GM23338 (cell line): ENCODE measurements at regions not wholly inside any gene's neighbourhood (a gene's known extent, or its start where the extent isn't known, plus 50 kb on each side); places are given as distances from the start of the nearest gene placed in this dataset.
A peak's percentile ranks its signal among the peaks of the same experiment; 100 is the strongest.

Source experiments
- ATAC-seq: fragments of 200-7000 bp; cut with Tn5 transposase; 3 replicates; pipeline ENCODE4 v1.9.1; 2020
- DNase-seq: peaks from one replicate; pipeline ENCODE4 v3.0.0-alpha.2; 2015; ENCODE audit warnings: low spot score
- H2AFZ ChIP-seq: fragments of 200-600 bp; sonication (generic); 2 replicates; pipeline ENCODE4 v1.8.0; 2016; ENCODE audit warnings: antibody characterized with exemption, mild to moderate bottlenecking, moderate library complexity
- H3F3A ChIP-seq: fragments of 200-600 bp; sonication (generic); replicated peaks from 2 replicates; pipeline ENCODE4 v1.8.0; 2017; ENCODE audit warnings: antibody characterized with exemption, mixed run types, low read depth
- H3K27ac ChIP-seq: fragments of 200-600 bp; sonication (generic); 2 replicates; pipeline ENCODE4 v1.6.1; 2016; ENCODE audit warnings: low read depth
- H3K27me3 ChIP-seq: fragments of 200-600 bp; sonication (generic); 2 replicates; pipeline ENCODE4 v1.8.0; 2016; ENCODE audit warnings: mild to moderate bottlenecking, mixed run types, moderate library complexity; ENCODE audit not compliant: insufficient read depth
- H3K36me3 ChIP-seq: fragments of 200-600 bp; sonication (generic); 2 replicates; pipeline ENCODE4 v1.8.0; 2016; ENCODE audit warnings: mild to moderate bottlenecking; ENCODE audit not compliant: insufficient read depth
- H3K4me1 ChIP-seq: fragments of 200-600 bp; sonication (generic); 2 replicates; pipeline ENCODE4 v1.8.0; 2016; ENCODE audit warnings: mild to moderate bottlenecking, moderate library complexity; ENCODE audit not compliant: insufficient read depth
- H3K4me2 ChIP-seq: fragments of 200-600 bp; sonication (generic); 2 replicates; pipeline ENCODE4 v1.7.1; 2017; ENCODE audit warnings: mixed run types
- H3K4me3 ChIP-seq: fragments of 200-600 bp; sonication (generic); 2 replicates; pipeline ENCODE4 v1.6.1; 2016; ENCODE audit warnings: mixed run types
- H3K79me2 ChIP-seq: fragments of 200-600 bp; sonication (generic); replicated peaks from 2 replicates; pipeline ENCODE4 v1.8.0; 2017; ENCODE audit warnings: mild to moderate bottlenecking; ENCODE audit not compliant: insufficient read depth
- H3K9me2 ChIP-seq: fragments of 200-600 bp; sonication (generic); 2 replicates; pipeline ENCODE4 v1.8.0; 2017; ENCODE audit not compliant: insufficient read depth
- H4K20me1 ChIP-seq: fragments of 200-600 bp; sonication (generic); replicated peaks from 2 replicates; pipeline ENCODE4 v1.8.0; 2017; ENCODE audit warnings: mild to moderate bottlenecking; ENCODE audit not compliant: insufficient read depth
- H3K27ac Mint-ChIP-seq: 2 replicates; pipeline ENCODE4 v1.8.0; 2020; ENCODE audit warnings: inconsistent platforms, mild to moderate bottlenecking, moderate library complexity, mixed read lengths
- H3K27me3 Mint-ChIP-seq: 3 replicates; pipeline ENCODE4 v1.8.0; 2022; ENCODE audit warnings: low read depth, mild to moderate bottlenecking, moderate library complexity, mixed read lengths, inconsistent platforms; ENCODE audit not compliant: insufficient read depth, poor library complexity
- H3K36me3 Mint-ChIP-seq: 3 replicates; pipeline ENCODE4 v1.8.0; 2021; ENCODE audit warnings: low read depth, mild to moderate bottlenecking, inconsistent platforms, moderate library complexity, mixed read lengths
- H3K4me1 Mint-ChIP-seq: 3 replicates; pipeline ENCODE4 v1.8.0; 2020; ENCODE audit warnings: mild to moderate bottlenecking, inconsistent platforms, mixed read lengths
- H3K4me3 Mint-ChIP-seq: 3 replicates; pipeline ENCODE4 v1.8.0; 2021; ENCODE audit warnings: moderate library complexity, mild to moderate bottlenecking, inconsistent platforms, mixed read lengths
- H3K9me3 Mint-ChIP-seq: 3 replicates; pipeline ENCODE4 v1.8.0; 2020; ENCODE audit warnings: moderate library complexity, mild to moderate bottlenecking, inconsistent platforms, mixed read lengths
- EZH2 ChIP-seq: fragments of 200-600 bp; sonication (generic); IDR thresholded peaks from one replicate; pipeline ENCODE4 v1.8.0; 2017; ENCODE audit warnings: antibody characterized with exemption, mild to moderate bottlenecking, low read depth; ENCODE audit not compliant: unreplicated experiment
- JUNB ChIP-seq: IDR thresholded peaks from one replicate; pipeline ENCODE4 v1.6.1; 2016; ENCODE audit warnings: antibody characterized with exemption; ENCODE audit not compliant: unreplicated experiment
- NANOG ChIP-seq: IDR thresholded peaks from 2 replicates; pipeline ENCODE4 v1.6.1; 2016; ENCODE audit warnings: antibody characterized with exemption, borderline replicate concordance
- ZNF331 ChIP-seq: fragments of 250-450 bp; sonication (Bioruptor Pico); IDR thresholded peaks from 2 replicates; pipeline ENCODE4 v1.5.0; 2020; ENCODE audit warnings: low read depth, mild to moderate bottlenecking, moderate library complexity
- TF ChIP-seq, protein P1 (sequence below), 2 experiments: fragments of 200-600 bp in 1 of 2; sonication (generic) in 1 of 2; conservative IDR thresholded peaks; 2 replicates each; pipeline versions ENCODE4 v1.5.1 to v1.6.1; 2016 to 2017; ENCODE audit warnings: antibody characterized with exemption in 2 of 2, low read depth in 2 of 2, mild to moderate bottlenecking in 2 of 2, moderate library complexity in 1 of 2
- TF ChIP-seq, protein P2 (sequence below): IDR thresholded peaks from one replicate; pipeline ENCODE4 v1.6.1; 2018; ENCODE audit warnings: antibody characterized with exemption; ENCODE audit not compliant: unreplicated experiment

DNA sequence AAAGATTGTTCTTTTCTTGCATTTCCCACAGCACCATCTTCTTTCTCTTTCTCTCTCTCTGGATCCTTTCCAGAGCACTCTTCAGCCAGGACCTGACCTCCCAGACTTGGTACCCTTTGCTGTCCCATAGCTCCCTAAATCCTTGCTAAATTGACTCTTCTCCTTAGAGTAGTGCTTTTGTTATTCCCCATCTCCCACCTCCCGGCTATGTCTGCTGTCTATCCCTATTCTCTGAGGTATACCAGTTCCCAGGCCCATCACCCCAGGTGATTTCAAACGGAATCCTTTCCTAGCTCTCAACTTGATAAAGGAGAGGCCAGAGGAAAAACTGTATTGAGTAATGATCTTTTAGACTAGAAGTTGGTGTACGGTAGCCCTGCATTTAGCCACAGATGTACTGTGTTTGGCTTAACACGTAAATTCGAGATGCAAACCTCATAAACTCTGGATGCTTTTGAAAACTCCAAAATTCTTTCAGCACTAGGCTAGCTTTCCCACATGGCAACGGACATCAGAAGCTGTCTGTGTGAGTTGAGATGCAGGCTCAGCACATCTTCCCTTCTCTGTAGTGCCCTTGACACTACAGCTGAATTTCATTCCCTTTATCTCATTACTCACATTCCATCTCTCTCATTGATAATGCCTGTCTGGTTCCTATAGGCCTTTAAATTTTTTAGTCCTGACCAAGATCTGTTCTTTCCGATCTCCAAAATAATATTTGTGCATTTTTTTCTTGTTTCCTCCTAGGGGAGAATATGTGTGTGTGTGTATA is 320.8 kb upstream of the ITGA1 start:
- ATAC-seq: peak; percentile 81
- Histone ChIP-seq H3K36me3 (no peaks in the 10 kb centered on the region), H3K4me1 (no peaks in the 10 kb centered on the region; the same call in 1 of the 2 replicates), H3K27ac (no peak overlapping the region), H3F3A (no peaks in the 10 kb centered on the region), H3K9me2 (peaks cover 5% of the 10 kb centered on the region; the same call in 1 of the 2 replicates), H3K4me3 (no peak overlapping the region), H3K27me3 (no peaks in the 10 kb centered on the region), H3K4me2 (no peak overlapping the region), H3K79me2 (no peaks in the 10 kb centered on the region), H4K20me1 (no peaks in the 10 kb centered on the region), H2AFZ (no peak overlapping the region; the same call in 1 of the 2 replicates)
- no peak overlapping the region for H3K4me3 Mint-ChIP-seq
- no peaks in the 10 kb centered on the region for H3K9me3 Mint-ChIP-seq
- DNase-seq: peak; percentile 3
- no peak overlapping the region for H3K27ac Mint-ChIP-seq
- peaks cover 9% of the 10 kb centered on the region; the same call in 1 of the 3 replicates for H3K4me1 Mint-ChIP-seq
- TF ChIP-seq, protein P1, sequence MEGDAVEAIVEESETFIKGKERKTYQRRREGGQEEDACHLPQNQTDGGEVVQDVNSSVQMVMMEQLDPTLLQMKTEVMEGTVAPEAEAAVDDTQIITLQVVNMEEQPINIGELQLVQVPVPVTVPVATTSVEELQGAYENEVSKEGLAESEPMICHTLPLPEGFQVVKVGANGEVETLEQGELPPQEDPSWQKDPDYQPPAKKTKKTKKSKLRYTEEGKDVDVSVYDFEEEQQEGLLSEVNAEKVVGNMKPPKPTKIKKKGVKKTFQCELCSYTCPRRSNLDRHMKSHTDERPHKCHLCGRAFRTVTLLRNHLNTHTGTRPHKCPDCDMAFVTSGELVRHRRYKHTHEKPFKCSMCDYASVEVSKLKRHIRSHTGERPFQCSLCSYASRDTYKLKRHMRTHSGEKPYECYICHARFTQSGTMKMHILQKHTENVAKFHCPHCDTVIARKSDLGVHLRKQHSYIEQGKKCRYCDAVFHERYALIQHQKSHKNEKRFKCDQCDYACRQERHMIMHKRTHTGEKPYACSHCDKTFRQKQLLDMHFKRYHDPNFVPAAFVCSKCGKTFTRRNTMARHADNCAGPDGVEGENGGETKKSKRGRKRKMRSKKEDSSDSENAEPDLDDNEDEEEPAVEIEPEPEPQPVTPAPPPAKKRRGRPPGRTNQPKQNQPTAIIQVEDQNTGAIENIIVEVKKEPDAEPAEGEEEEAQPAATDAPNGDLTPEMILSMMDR (conservative IDR thresholded peaks at IDR 0.05; ENCODE audit: low read depth in 2 of 2): no peak
- no peaks in the 10 kb centered on the region for H3K36me3 Mint-ChIP-seq
- H3K27me3 Mint-ChIP-seq: no peaks in the 10 kb centered on the region

DNA sequence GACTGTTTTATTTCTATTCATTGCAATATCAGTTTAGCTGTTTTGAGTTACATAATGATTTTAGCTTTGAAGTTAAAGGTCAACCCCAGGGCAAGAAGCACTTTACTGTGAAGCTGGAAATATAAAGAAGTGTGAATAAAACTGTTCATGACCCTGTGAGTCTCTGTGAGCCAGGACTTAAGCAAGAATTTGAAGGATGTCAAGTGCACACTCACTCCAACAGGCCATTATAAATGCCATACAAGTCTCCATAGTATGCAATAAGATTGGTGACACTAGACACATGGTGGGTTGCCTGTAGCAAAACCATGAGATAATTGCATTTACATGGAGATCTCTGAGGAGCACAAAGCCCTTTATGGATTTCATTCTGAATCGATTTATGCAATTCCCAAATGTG is 318.7 kb upstream of the ITGA1 start:
- no peaks in the 10 kb centered on the region for H3K9me3 Mint-ChIP-seq
- peaks cover 9% of the 10 kb centered on the region; the same call in 1 of the 3 replicates for H3K4me1 Mint-ChIP-seq
- ATAC-seq: no peak
- Histone ChIP-seq H3K9me2 (peaks cover 5% of the 10 kb centered on the region; the same call in 1 of the 2 replicates), H3K4me3 (no peak overlapping the region), H4K20me1 (no peaks in the 10 kb centered on the region), H3K27ac (no peak overlapping the region), H3K79me2 (no peaks in the 10 kb centered on the region), H3K27me3 (no peaks in the 10 kb centered on the region), H3K4me2 (no peak overlapping the region), H2AFZ (no peak overlapping the region), H3K36me3 (no peaks in the 10 kb centered on the region), H3K4me1 (no peaks in the 10 kb centered on the region; the same call in 1 of the 2 replicates), H3F3A (no peaks in the 10 kb centered on the region)
- no peak overlapping the region for H3K27ac Mint-ChIP-seq
- no peaks in the 10 kb centered on the region for H3K27me3 Mint-ChIP-seq
- no peaks in the 10 kb centered on the region for H3K36me3 Mint-ChIP-seq
- no peak overlapping the region for H3K4me3 Mint-ChIP-seq
- DNase-seq: no peak
- TF ChIP-seq, protein P2, sequence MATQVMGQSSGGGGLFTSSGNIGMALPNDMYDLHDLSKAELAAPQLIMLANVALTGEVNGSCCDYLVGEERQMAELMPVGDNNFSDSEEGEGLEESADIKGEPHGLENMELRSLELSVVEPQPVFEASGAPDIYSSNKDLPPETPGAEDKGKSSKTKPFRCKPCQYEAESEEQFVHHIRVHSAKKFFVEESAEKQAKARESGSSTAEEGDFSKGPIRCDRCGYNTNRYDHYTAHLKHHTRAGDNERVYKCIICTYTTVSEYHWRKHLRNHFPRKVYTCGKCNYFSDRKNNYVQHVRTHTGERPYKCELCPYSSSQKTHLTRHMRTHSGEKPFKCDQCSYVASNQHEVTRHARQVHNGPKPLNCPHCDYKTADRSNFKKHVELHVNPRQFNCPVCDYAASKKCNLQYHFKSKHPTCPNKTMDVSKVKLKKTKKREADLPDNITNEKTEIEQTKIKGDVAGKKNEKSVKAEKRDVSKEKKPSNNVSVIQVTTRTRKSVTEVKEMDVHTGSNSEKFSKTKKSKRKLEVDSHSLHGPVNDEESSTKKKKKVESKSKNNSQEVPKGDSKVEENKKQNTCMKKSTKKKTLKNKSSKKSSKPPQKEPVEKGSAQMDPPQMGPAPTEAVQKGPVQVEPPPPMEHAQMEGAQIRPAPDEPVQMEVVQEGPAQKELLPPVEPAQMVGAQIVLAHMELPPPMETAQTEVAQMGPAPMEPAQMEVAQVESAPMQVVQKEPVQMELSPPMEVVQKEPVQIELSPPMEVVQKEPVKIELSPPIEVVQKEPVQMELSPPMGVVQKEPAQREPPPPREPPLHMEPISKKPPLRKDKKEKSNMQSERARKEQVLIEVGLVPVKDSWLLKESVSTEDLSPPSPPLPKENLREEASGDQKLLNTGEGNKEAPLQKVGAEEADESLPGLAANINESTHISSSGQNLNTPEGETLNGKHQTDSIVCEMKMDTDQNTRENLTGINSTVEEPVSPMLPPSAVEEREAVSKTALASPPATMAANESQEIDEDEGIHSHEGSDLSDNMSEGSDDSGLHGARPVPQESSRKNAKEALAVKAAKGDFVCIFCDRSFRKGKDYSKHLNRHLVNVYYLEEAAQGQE: no peak
- TF ChIP-seq, protein P1 (conservative IDR thresholded peaks at IDR 0.05; ENCODE audit: low read depth in 2 of 2): no peak
- TF ChIP-seq EZH2: no peak
- TF ChIP-seq NANOG: no peak
- TF ChIP-seq ZNF331 (CRISPR knock-in tag): no peak
- no peak for TF ChIP-seq JUNB
